HG03565 (cell line): ENCODE measurements at regions not wholly inside any gene's neighbourhood (a gene's known extent, or its start where the extent isn't known, plus 50 kb on each side); places are given as distances from the start of the nearest gene placed in this dataset.

Experiments
- ATAC-seq: cut with Tn5 transposase; IDR thresholded peaks from one replicate; pipeline ENCODE4 v1.9.1; 2021; ENCODE audit warnings: mild to moderate bottlenecking, moderate library complexity; ENCODE audit not compliant: unreplicated experiment

DNA sequence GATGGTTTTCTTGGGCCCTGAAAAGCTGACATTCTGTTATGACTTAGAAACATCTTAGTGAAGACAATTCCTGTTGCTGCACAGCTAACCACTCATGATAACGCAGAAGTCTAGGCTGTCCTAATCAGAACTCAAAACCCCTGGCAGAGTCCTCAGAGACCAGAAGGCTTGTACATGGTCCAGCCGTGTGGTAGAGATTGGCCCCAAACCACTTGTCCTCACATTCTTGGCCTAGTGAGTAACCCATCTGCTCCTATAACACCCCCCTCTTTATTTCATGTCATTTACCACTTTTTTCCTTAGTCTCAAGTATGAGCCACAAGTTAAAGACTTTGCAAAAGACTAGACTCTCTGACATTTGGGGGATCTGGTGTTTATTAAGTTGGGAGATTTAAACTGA, 116.5 kb upstream of the ADAMTS18 start:
- ATAC-seq = no peak

DNA sequence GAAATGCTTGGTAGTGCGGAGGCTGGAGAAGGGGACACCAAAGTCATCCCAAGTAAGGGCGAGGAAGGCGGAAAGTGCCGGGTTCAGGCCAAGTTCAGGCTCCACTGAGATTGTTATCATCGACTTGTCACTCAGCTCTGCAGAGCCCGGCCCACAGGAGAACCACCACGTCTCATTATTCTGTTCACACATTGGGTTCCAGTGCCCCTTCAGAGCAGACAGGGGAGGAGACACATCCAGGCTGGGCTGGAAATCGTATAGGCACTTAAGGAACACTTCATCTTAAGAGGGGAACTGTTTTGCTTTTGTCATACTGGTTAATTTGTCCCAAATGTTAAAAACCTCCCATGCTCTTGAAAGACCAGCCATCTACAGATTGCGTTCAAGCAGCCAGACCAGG, 118.3 kb upstream of the ADAMTS18 start:
- no peak for ATAC-seq

DNA sequence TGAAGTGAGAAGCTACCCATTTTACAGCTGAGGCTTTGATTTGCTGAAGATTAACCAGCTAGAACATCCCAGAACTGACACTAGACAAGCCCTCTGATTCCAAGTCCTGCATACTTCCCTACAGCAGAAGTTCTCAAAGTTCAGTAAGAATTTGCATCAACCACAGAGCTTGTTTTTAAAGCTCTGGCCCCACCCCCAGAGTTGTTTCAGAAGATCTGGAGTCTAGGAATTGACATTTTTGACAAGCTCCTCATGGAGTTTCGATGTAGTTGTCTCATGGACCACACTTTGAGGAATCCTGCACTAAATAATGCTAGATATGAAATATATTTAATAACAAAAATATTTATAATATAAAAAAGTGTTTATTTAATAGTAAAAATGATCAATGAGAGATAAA, 120.3 kb upstream of the ADAMTS18 start:
- ATAC-seq = no peak

DNA sequence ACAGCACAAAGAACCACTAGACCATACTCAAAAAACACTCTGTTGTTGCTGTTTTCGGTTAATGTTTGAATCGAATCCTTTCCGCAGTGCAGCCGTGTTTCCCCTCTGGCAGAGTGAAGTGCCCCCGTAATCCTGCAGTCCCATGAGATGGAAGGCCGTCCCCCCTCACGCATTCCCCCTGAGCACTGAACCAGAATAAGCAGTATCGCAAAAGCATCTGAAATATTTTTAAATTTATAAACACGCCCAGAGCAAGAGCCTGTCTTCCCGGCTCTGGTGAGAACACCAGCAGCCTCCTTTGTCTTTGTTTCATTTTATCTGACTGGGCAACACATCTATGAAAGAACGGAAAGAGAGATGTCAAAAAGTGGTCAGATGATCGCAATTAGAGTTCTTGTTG, 121.0 kb upstream of the ADAMTS18 start:
- no peak for ATAC-seq

DNA sequence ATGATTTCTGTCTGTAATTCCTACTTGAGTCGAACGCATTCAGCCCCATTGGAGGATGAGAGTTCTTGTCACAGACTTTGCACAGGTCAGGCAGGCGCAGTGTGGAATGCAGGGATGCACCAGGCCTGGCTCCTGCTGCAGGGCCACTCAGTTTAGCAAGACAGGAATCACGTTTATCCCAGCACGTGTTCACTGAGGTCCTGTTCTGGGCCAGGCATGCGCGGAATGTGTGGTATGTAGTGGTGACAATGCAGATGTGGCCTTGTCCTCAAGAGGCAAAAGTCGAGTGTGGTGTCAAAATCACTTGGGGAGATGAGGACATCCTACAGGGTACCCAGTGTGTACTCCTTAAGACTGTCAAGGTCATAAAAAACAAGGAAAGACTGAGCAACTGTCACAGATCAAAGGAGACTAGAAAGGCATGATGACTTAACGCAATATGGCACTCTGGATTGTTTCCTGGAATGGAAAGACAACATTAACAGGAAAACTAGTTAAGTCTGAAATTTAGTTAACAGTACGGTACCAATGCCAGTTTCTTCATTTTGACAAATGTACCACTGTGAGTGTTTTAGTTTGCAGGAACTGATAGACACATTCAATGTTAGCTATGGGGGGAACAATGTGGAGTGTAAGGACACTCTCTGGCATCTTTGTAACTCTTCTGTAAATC, 121.5 kb upstream of the ADAMTS18 start:
- no peak for ATAC-seq

DNA sequence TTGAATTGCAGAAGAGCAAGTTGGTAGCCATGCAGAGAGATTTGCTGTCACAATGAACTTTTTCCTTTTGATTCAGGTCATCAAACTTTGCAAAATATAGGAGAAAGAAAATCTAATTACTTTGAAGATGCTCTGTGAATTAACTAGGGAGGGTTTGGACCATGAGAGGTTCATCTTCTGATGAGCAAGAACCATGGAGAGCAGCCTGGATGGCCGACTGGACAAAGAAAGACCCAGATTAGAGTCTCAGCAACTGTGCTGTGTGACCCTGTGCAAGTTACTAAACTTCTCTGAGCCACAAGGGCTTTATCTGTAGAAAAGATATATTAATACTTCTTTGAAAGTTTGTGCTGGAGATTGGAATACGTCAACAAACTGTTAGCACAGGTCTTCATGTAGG, 122.6 kb upstream of the ADAMTS18 start:
- ATAC-seq = no peak

DNA sequence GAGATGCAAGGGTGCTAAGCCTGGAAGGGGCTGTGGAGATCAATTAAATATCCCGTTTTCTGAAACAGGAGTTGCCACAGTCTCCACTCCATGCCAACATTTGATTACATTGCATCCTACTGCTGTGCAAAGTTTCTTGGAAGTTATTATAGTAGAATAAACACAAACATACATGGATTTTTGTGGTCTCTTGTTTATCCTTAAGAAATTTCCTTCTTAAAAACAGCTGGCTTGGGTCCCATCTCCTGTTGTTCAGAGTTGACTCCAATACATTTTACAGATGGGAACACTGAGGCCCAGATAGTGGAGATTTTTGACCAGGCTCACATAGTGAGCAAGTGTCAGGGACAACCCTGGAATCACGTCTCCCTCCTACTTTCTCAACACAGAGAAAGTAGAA, 124.0 kb upstream of the ADAMTS18 start:
- ATAC-seq = no peak

DNA sequence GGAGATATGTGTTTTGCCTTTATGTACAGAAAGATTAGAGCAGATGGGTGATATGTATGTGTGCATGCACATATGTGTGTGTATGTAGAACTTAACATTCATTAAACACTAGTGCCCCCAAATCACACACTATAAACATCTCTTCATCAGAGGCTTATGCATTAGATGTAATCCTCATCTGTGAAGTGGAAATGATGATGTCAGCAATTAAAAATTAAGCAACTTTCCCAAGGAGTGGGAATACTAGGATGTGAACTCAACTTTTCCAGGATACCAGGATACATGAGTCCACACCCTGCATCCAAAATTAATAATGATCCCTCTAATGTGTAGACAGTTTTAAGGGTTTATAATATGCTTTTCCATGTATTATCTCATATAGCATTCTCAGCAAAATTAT, 127.7 kb upstream of the ADAMTS18 start:
- ATAC-seq = no peak

DNA sequence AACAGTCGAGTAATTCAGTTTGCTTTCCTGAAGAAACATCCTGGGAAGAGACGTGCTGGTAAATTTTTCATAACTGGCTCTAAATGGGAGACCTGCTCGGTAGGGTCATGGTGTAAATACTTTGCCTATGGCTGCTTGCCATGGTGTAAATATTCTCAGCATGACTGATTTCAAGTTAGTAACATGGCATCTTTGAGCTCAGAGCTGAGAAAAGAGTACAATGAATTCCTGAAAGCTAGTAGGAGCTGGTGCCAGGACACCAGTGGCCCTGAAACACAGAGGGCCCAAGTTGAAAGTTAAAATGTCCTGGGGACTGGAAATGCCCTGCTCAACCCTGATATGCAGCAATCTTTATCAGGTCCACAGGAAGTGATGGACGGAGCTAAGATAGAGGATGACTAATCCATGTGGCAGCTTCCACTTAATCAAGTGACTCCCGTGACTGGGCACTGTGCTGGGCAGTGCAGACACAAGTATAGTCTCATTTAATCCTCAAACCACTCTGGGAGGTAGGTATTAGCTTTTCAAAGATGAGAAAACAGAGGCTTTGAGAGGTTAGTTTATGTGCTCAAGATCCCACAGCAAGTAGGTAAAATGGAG, 130.1 kb upstream of the ADAMTS18 start:
- ATAC-seq = no peak

DNA sequence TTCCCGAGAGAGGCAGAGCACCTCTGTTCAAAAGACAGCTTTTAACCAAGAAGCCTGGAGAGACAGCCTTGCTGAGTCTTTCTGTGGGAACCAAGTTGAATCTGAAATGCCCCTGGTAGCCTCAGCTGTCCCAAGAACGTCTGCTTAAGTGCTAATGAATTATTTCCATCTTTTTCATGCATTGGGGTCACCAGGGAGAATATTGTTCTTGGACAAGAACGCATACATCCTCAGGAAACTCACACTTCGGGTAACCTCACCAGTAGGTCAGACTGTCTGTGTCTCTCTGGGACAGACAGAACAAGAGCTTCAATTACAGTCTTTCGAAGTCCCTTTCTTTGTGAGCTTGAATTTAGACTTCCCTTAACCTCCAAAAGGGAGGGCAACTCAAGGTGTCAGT, 134.6 kb upstream of the ADAMTS18 start:
- ATAC-seq = no peak

DNA sequence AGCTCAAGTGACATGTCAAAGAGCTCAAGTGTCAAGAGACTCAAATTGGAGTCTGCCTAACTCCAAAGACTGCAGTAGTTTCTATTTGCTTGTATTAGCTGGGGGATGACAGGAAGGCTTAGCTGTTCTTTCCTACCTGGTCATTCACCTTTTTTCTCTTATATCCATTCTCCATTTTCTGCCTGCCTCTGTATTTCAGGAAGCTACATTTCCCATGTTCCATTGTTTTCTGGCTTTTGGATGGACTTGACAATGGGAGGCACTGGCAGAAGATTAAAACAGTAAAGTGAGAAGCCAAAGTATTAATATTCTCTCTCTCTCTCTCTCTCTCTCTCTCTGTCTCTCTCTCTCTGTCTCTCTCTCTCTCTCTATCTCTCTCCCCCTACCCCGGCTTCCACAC, 135.7 kb upstream of the ADAMTS18 start:
- no peak for ATAC-seq

DNA sequence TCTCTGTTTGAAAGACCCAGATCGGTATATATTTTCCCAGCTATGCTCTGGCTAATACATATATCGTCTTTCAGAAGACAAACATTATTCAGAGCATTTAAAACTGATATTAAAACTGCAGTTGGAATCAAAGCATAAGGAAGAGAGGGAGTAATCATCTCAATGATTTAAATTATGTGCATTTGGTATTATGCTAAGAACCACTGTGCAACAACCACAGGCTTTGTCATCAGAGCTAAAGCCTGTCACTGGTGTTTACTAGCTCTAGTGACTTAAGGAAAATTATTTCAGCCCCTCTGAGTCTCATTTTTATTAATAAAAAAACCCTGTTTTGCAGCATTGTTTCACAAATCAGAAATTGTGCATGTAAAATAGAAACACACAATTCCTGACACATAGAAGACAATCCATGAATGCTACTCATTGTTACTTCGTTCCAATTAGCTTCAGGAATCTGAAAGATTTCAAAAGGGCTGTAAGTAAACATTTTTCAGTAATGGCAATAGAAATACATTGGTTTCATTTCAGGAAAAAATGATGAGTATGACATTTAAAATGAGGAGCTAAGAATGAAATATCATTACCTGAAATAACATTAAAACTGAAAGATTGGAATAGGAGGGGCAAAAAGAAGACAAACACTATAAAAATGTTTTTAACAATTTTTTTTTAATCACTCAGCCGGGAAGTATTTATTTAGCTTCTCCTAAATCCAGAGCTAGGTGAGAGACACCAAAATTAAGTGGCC, 136.5 kb upstream of the ADAMTS18 start:
- no peak for ATAC-seq

DNA sequence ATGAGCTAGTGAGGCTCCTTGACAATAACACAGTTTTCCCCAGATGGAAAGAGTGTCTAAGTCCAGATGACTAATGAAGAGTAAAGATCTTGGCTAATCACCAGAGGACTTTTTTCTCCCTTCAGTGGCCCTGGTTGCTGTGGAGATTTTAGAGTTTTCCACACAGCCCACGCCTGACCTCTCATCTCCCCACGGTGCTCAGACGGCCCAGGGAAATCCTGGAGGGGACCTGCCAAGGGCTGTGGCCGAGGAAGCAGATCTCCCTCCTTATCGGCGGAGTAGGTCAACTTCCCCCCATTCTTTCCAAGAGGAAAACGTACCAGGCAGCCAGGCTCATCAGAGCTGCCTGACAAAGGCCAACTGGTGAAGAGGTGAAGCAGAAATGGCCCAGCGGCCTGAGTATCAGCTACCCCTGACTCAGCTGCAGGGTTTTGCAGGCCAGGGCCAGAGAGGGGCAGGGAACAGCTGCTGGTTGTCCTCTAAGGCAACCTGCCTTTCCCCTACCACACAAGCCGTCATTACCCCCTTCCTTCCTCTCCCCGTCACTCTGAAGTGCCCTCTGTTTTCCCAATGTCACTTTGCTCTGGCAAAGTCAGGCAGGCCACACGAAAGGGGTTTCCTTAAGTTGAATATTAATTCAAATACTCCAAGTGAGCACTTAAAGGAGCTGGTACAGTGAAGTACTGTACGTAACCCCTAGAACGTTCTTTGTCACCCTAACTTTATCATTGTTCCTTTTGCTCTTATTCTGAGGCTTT, 140.2 kb upstream of the ADAMTS18 start:
- ATAC-seq = no peak

DNA sequence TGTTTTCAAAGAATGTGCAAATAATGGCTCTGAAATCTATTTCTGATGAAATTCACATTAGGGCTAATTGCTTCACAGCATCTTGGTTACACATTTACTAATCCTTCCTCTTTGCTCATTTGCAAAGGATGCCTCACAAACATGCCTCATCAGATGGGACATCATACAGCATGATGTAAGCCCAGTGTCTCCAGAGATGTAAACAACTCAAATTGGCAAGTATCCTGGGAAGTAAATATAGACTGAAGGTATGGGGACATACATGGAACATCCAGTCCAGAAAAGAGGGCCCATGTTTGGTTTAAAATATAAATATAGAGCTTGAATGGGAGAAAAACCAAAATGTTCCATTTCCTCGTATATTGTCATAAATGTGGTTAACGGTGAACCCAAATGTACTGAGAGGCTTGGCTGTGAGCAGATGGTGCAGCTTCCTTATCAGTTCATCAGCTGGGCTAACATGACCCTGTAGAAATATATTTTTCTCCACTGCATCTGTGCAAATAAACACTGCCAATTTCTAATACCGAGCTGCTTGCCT, 142.9 kb upstream of the NUDT7 start:
- ATAC-seq = no peak

DNA sequence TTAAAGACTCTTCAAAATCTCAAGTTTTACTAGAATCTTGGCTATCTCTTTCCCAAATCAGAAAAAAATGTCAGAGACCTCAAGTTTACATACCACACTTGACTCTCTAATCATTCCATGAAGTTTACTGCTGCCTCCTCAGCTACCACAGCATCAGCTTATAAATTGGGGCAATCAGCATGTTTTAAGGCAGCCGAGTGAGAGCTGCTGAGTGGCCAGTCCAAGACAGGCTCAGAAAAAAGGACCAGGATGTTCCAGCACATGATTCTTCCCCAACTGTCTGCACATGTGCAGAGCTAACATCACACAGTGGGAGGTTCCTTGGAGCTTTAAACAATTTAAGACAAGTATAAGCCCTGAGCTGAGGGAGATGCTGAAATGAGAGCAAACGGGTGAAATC, 140.6 kb upstream of the NUDT7 start:
- ATAC-seq = no peak

DNA sequence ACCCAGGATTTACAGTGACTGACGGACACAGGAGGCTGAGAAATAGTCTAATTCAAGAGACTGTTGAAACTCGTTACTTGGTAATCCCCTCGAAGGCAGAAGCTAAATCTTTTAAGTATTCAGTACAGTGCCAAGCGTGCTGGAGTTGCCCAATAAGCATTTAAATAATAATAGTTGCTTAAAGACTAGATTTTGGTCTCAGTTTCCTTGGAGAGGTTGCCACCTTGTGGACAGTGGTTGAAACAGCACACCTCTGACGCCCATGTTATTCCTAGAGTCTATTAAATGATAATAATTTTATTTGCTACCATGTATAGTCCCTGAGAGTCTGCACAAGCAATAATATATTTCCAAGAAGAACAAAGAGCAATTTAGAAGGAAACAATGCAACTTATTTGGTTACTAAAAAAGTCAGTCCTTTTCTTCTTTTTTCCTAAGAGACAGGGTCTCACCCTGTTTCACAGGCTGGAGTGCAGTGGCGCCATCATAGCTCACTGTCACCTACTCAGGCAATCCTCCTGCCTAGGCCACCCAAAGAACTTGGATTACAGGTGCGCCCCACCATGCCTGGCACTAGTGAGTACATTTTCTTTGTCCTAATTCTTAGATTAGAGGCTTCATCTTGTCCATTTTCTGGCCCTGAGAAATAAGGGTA, 138.0 kb upstream of the NUDT7 start:
- peak; percentile 57 for ATAC-seq

DNA sequence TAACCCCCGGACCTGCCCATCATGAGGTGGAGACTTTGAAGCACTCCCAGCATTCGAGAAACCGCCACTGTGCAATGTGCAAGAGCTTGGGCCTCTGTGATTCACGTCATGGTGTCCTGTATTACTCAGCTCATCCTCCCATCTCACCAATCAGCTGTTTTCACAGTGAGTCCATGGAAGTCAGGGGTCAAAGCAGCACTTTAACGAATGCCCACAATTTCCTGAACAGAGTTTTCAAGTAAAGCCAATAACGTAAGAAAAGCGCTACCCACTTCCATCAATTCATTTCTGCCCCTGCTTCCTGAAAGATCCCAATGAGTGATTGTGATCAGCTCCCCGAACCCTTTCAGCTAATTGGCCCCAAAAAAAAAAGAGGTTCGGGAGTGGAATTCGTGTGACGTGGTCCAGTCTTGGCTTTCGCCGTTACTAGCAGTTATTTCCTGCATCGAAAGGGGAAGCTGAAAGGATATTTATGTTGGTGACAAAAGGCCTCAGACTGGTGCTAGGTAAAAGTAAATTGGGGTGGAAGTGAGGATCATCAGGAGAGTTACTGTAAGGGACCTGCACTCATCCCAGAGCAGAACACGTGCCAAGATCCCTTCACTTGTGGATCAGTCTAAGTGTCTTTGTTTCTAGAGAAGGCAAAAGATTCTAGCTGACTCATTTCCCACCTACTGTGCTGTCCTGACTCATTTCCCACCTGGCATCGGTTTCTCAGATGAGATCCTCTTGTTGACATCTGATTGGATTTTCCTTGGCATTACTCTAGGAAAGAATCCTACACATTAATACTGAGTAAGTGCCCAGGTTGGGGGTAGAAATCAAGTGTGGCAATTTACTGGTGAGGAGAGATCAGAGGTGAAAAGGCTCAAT, 136.7 kb upstream of the NUDT7 start:
- ATAC-seq = no peak

DNA sequence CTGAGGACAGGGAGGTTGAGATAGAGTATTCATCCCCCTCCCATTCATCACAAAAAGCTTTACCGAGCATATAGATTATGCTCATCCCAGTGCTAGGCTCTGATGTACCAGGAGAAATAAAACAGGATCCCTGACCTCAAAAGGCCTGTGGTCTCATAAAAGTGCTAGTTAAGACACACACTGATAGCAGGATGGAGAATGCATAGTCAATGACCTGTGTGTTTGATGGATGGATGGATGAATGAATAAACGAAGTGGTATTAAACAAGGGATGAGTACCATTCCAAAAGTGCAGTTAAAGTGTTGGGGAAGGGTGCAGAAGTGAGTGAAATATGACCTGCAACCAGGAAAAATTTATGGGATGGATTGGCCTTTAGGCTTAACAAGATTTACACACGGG, 133.9 kb upstream of the NUDT7 start:
- no peak for ATAC-seq

DNA sequence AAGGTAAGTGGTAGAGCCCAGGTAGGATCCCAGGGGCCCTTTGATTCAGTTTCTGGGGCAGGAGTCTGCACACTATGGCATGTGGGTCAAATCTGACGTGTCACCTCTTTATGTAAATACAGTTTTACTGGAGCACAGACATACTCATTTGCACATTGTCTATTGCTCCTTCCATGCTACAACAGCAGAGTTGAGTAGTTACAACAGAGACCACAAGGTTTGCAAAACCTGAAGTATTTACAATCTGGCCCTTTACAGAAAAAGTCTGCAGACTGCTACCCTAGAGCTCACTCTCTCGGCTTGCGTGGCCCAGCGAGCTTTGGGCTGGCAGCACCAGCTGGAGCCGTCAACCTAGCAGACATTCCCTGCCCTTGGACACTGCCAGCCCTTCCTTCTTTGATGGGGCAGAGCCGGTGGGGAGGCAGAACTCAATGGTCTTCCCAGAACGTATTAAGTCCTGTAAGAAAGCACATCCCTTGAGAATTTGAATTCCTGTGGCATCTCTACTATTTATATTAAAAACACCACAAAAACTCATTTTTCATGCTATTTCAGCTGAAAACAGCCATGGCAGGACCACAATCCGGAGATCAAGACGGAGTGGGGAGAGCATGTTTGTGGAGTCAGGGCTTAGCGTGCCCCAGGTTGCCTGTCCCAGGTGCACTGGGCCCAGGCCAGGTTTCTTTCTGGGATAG, 133.1 kb upstream of the NUDT7 start:
- ATAC-seq = no peak
